B cell (primary cell): ENCODE measurements at regions not wholly inside any gene's neighbourhood (a gene's known extent, or its start where the extent isn't known, plus 50 kb on each side); places are given as distances from the start of the nearest gene placed in this dataset.

Experiments
- ATAC-seq: fragments of 200-7000 bp; cut with Tn5 transposase; one replicate; pipeline ENCODE4 v1.10.0; 2021; ENCODE audit warnings: low read depth, mild to moderate bottlenecking, moderate number of reproducible peaks, moderate library complexity
- CTCF ChIA-PET: fragments of 350-600 bp; sonication (Branson Sonifier 250); formaldehyde crosslinking; loops from one replicate; lab custom pipeline; 2021; ENCODE audit warnings: antibody characterized with exemption, inconsistent platforms; lab: Charles Lee
- POLR2A ChIA-PET: fragments of 350-600 bp; sonication (Branson Sonifier 250); formaldehyde crosslinking; loops from one replicate; lab custom pipeline; 2021; ENCODE audit warnings: antibody characterized with exemption; lab: Charles Lee
- DNase-seq: peaks from one replicate; pipeline ENCODE4 v3.0.0; 2013
- H2AFZ ChIP-seq: 2 replicates; pipeline ENCODE4 v1.6.1; 2012; ENCODE audit warnings: mild to moderate bottlenecking, low read depth, low read length; ENCODE audit not compliant: insufficient read depth, poor library complexity, severe bottlenecking
- H3K27ac ChIP-seq, 2 donors: 1 replicate in 1 of 2; 2 replicates in 1 of 2; pipeline ENCODE4 v1.5.1; 2012 to 2013; ENCODE audit warnings: low read length in 2 of 2, mild to moderate bottlenecking in 2 of 2, moderate library complexity in 1 of 2
- H3K27me3 ChIP-seq, 4 experiments: fragments of 200-600 bp in 1 of 4; sonication (generic) in 1 of 4; replicated peaks in 1 of 4; 1 replicate in 2 of 4; 2 replicates in 2 of 4; pipeline versions ENCODE4 v1.6.1 to v1.7.0; 2013 to 2016; ENCODE audit warnings: low read length in 3 of 4, mild to moderate bottlenecking in 2 of 4, mixed read lengths in 1 of 4, moderate library complexity in 1 of 4; ENCODE audit not compliant: insufficient read depth in 4 of 4, control insufficient read depth in 3 of 4; ENCODE audit errors: control extremely low read depth in 1 of 4
- H3K36me3 ChIP-seq, 2 experiments: replicated peaks in 1 of 2; 1 replicate in 1 of 2; 2 replicates in 1 of 2; pipeline versions ENCODE4 v1.6.1 to v1.7.1; 2013; ENCODE audit warnings: low read length in 1 of 2; ENCODE audit not compliant: insufficient read depth in 2 of 2, control insufficient read depth in 1 of 2; ENCODE audit errors: control extremely low read depth in 1 of 2, extremely low read depth in 1 of 2
- H3K4me1 ChIP-seq, 2 donors: fragments of 200-600 bp in 1 of 2; sonication (generic) in 1 of 2; 1 replicate in 1 of 2; 2 replicates in 1 of 2; pipeline versions ENCODE4 v1.5.1 to v1.6.1; 2013 to 2017; ENCODE audit warnings: low read length in 2 of 2; ENCODE audit not compliant: control insufficient read depth in 2 of 2, insufficient read depth in 2 of 2
- H3K4me2 ChIP-seq: replicated peaks from 2 replicates; pipeline ENCODE3; 2012; ENCODE audit warnings: mild to moderate bottlenecking, low read depth, low read length; ENCODE audit not compliant: poor library complexity, severe bottlenecking
- H3K4me3 ChIP-seq, 5 experiments: fragments of 200-600 bp in 1 of 5; sonication (generic) in 1 of 5; 1 replicate in 3 of 5; 2 replicates in 2 of 5; pipeline versions ENCODE4 v1.5.1 to v1.7.0; 2011 to 2016; ENCODE audit warnings: low read length in 4 of 5, mild to moderate bottlenecking in 4 of 5, low read depth in 2 of 5, control low read depth in 1 of 5, moderate library complexity in 1 of 5; ENCODE audit not compliant: insufficient read depth in 1 of 5; ENCODE audit errors: control extremely low read depth in 1 of 5, extremely low read depth in 1 of 5
- H3K79me2 ChIP-seq: fragments of 200-600 bp; sonication (generic); one replicate; pipeline ENCODE4 v1.6.0; 2016; ENCODE audit warnings: low read length; ENCODE audit not compliant: control insufficient read depth, insufficient read depth
- H3K9ac ChIP-seq: fragments of 200-600 bp; sonication (generic); 2 replicates; pipeline ENCODE4 v1.6.1; 2017; ENCODE audit warnings: mild to moderate bottlenecking, low read length, moderate library complexity
- H3K9me3 ChIP-seq, 3 donors: one replicate each; pipeline versions ENCODE4 v1.6.1 to v1.7.1; 2013; ENCODE audit warnings: low read length in 2 of 3; ENCODE audit not compliant: control insufficient read depth in 2 of 3, insufficient read depth in 1 of 3; ENCODE audit errors: control extremely low read depth in 1 of 3
- H4K20me1 ChIP-seq: 2 replicates; pipeline ENCODE4 v1.6.0; 2012; ENCODE audit warnings: mild to moderate bottlenecking, low read length; ENCODE audit not compliant: insufficient read depth, control insufficient read depth, poor library complexity, severe bottlenecking
- H3K27ac Mint-ChIP-seq: one replicate; pipeline ENCODE4 v1.8.0; 2021; ENCODE audit warnings: mixed read lengths
- H3K27me3 Mint-ChIP-seq: one replicate; pipeline ENCODE4 v1.8.0; 2021; ENCODE audit warnings: mixed read lengths
- H3K4me1 Mint-ChIP-seq: one replicate; pipeline ENCODE4 v1.8.0; 2021; ENCODE audit warnings: mixed read lengths
- H3K4me3 Mint-ChIP-seq: one replicate; pipeline ENCODE4 v1.8.0; 2021; ENCODE audit warnings: mixed read lengths
- H3K9me3 Mint-ChIP-seq: one replicate; pipeline ENCODE4 v1.8.0; 2022; ENCODE audit warnings: mixed read lengths; ENCODE audit not compliant: insufficient read depth
- EZH2 ChIP-seq: IDR thresholded peaks from 2 replicates; pipeline ENCODE4 v1.6.1; 2012; ENCODE audit warnings: borderline replicate concordance, low read depth, mild to moderate bottlenecking, moderate library complexity, low read length; ENCODE audit not compliant: insufficient read depth, poor library complexity, severe bottlenecking
- WGBS: methylation state at CpG from one replicate; pipeline ENCODE4 v1.1.5; 2013; ENCODE audit warnings: missing lambda C conversion rate; ENCODE audit not compliant: insufficient coverage; 5-methylcytosine and 5-hydroxymethylcytosine counted together
- intact Hi-C: fragments of 100-400 bp; cut with micrococcal nuclease; formaldehyde crosslinking; loops from one replicate; pipeline ENCODE4 v1.10.0; 2022
- TF ChIP-seq, protein P1 (sequence below): fragments of 200-600 bp; IDR thresholded peaks from one replicate; pipeline ENCODE4 v1.8.0; 2022; ENCODE audit warnings: antibody characterized with exemption, mild to moderate bottlenecking

GRCh38 chr4:167838686-167839085 is 253.7 kb upstream of the ANXA10 start:
- Mint-ChIP-seq H3K27ac (no peak overlapping the region), H3K4me3 (no peak overlapping the region), H3K4me1 (no peaks in the 10 kb centered on the region), H3K9me3 (peaks cover 2% of the 10 kb centered on the region), H3K27me3 (no peaks in the 10 kb centered on the region)
- H2AFZ ChIP-seq, result no peak overlapping the region
- no peaks in the 10 kb centered on the region for H4K20me1 ChIP-seq
- H3K36me3 ChIP-seq, result no peaks in the 10 kb centered on the region
- TF ChIP-seq, protein P1, sequence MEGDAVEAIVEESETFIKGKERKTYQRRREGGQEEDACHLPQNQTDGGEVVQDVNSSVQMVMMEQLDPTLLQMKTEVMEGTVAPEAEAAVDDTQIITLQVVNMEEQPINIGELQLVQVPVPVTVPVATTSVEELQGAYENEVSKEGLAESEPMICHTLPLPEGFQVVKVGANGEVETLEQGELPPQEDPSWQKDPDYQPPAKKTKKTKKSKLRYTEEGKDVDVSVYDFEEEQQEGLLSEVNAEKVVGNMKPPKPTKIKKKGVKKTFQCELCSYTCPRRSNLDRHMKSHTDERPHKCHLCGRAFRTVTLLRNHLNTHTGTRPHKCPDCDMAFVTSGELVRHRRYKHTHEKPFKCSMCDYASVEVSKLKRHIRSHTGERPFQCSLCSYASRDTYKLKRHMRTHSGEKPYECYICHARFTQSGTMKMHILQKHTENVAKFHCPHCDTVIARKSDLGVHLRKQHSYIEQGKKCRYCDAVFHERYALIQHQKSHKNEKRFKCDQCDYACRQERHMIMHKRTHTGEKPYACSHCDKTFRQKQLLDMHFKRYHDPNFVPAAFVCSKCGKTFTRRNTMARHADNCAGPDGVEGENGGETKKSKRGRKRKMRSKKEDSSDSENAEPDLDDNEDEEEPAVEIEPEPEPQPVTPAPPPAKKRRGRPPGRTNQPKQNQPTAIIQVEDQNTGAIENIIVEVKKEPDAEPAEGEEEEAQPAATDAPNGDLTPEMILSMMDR, result no peak
- TF ChIP-seq EZH2, result no peak
- H3K9ac ChIP-seq, result no peak overlapping the region
- H3K79me2 ChIP-seq, result no peaks in the 10 kb centered on the region
- WGBS, result no CpG with 5 or more reads among the region's 1 CpG
- no peaks in the 10 kb centered on the region for H3K4me1 ChIP-seq
- no peak overlapping the region for H3K27ac ChIP-seq
- ChIA-PET CTCF (no interaction called here), POLR2A (no interaction called here)
- no peak overlapping the region for H3K4me3 ChIP-seq
- no peaks in the 10 kb centered on the region for H3K9me3 ChIP-seq
- H3K27me3 ChIP-seq, result no peaks in the 10 kb centered on the region
- H3K4me2 ChIP-seq, result no peak overlapping the region
- intact Hi-C loops, result no loop called here
- no peak for ATAC-seq
- no peak for DNase-seq

GRCh38 chr4:167842487-167842886 is 249.8 kb upstream of the ANXA10 start:
- H3K27me3 Mint-ChIP-seq, result no peaks in the 10 kb centered on the region
- no peaks in the 10 kb centered on the region for H3K36me3 ChIP-seq
- H3K4me2 ChIP-seq, result no peak overlapping the region
- DNase-seq (no peak), ATAC-seq (no peak)
- no peak overlapping the region for H3K9ac ChIP-seq
- TF ChIP-seq EZH2, result no peak
- TF ChIP-seq, protein P1, result no peak
- H3K27ac ChIP-seq, result no peak overlapping the region
- H3K9me3 Mint-ChIP-seq, result peaks cover 4% of the 10 kb centered on the region
- POLR2A ChIA-PET, result no interaction called here
- H3K4me1 ChIP-seq, result no peaks in the 10 kb centered on the region
- H3K27me3 ChIP-seq, result no peaks in the 10 kb centered on the region
- CTCF ChIA-PET, result no interaction called here
- H3K79me2 ChIP-seq, result no peaks in the 10 kb centered on the region
- no peak overlapping the region for H3K4me3 ChIP-seq
- no peak overlapping the region for H3K27ac Mint-ChIP-seq
- H2AFZ ChIP-seq, result no peak overlapping the region
- H3K4me1 Mint-ChIP-seq, result no peaks in the 10 kb centered on the region
- H3K9me3 ChIP-seq, result peaks cover 0 to 1% (median 0%) of the 10 kb centered on the region in 3 donors
- intact Hi-C loops, result no loop called here
- no peak overlapping the region for H3K4me3 Mint-ChIP-seq
- no peaks in the 10 kb centered on the region for H4K20me1 ChIP-seq
- WGBS, result no CpG with 5 or more reads among the region's 2 CpGs
